Body of pancreas (tissue), 4 donors: ENCODE measurements at regions not wholly inside any gene's neighbourhood (a gene's known extent, or its start where the extent isn't known, plus 50 kb on each side); places are given as distances from the start of the nearest gene placed in this dataset.

Source experiments
- CTCF ChIP-seq, 7 experiments: fragments of 450-650 bp in 4 of 7; fragments of 200-600 bp in 3 of 7; sonication (generic) in 3 of 7; IDR thresholded peaks; one replicate each; pipeline ENCODE4 v1.5.1; 2016 to 2019; ENCODE audit warnings: antibody characterized with exemption in 7 of 7
- POLR2A ChIP-seq, 3 donors: fragments of 450-650 bp; IDR thresholded peaks; one replicate each; pipeline ENCODE4 v1.6.1; 2016; ENCODE audit warnings: antibody characterized with exemption in 3 of 3, mild to moderate bottlenecking in 2 of 3

- TF ChIP-seq POLR2A (IDR thresholded peaks at IDR 0.05) (no peak), CTCF (IDR thresholded peaks at IDR 0.05) (no peak)
Measured at GRCh38 chr12:116391501-116391900, 114.0 kb upstream of the MED13L start.
